ENCODE measurements at regions not wholly inside any gene's neighbourhood (a gene's known extent, or its start where the extent isn't known, plus 50 kb on each side); places are given as distances from the start of the nearest gene placed in this dataset.
A peak's percentile ranks its signal among the peaks of the same experiment; 100 is the strongest.

DNA sequence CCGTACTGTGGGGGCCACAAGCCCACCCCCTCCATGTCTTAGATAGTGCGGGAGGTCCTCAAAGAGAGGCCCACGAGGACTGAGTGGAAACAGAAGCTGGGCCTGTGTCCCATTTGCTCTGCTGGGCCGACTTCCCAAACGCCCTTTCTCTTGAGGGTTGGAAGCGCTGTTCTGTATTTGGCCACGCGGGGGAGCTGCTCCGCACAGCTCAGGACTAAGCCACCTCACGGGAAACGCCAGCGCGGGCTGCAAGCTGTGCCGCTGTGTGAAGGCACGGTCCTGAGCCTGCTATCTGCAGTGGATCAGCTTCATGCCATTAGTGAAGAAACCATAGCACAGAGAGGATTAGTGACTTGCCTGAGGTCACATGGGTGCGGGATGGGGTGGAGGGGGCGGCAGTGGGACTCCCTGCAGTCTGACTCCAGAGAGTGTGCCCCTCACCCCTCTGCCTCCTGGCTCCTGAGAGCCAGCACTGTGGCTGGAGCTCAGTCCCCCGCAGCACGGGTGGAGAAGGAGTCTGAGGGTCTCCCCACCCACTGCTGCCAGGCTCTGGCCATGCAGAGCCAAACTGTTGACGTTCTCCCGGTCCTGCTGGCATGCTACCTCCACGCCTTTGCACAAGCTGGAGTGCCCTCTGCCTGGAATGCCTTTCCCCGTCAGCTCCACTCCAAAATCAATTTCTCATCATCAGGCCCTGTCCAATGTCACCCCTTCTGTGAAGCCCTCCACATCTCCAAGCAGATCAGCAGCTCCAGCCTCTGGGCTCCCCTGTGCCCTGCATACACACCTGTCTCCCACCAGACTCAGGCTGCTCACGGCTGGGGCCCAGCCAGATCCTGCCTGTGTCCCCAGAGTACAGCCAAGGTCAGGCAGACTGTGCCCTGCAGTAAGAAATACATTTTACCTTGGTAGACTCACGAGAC, 51.5 kb upstream of the LRRC32 start:
- DNase-seq (ENCODE audit: extremely low read depth, low read depth): peak; percentile 56
- TF ChIP-seq, protein P1, sequence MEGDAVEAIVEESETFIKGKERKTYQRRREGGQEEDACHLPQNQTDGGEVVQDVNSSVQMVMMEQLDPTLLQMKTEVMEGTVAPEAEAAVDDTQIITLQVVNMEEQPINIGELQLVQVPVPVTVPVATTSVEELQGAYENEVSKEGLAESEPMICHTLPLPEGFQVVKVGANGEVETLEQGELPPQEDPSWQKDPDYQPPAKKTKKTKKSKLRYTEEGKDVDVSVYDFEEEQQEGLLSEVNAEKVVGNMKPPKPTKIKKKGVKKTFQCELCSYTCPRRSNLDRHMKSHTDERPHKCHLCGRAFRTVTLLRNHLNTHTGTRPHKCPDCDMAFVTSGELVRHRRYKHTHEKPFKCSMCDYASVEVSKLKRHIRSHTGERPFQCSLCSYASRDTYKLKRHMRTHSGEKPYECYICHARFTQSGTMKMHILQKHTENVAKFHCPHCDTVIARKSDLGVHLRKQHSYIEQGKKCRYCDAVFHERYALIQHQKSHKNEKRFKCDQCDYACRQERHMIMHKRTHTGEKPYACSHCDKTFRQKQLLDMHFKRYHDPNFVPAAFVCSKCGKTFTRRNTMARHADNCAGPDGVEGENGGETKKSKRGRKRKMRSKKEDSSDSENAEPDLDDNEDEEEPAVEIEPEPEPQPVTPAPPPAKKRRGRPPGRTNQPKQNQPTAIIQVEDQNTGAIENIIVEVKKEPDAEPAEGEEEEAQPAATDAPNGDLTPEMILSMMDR (IDR thresholded peaks at IDR 0.05; ENCODE audit: low read depth, low read length): peak; percentile 95

DNA sequence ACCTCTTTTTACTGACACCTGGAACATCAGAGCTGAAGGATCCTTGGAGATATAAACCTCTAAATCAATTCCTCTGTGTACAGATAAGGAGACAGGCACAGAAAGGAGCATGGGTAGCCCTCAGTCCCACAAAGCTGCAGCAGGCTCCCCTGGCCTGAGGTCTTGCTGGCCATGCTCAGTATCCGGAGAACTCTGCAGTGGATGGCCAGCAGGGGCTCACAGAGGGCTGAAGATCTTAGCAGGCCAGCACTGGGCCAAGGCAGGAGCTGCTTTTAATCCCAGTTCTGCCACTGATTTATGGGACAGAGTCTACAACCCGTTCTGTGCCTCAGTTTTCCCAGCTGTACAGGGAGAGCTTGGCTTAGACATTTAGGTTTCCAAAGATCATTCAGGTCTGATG, 52.6 kb upstream of the LRRC32 start:
- no peak for DNase-seq (ENCODE audit: extremely low read depth, low read depth)
- TF ChIP-seq, protein P1 (IDR thresholded peaks at IDR 0.05; ENCODE audit: low read depth, low read length): no peak

DNA sequence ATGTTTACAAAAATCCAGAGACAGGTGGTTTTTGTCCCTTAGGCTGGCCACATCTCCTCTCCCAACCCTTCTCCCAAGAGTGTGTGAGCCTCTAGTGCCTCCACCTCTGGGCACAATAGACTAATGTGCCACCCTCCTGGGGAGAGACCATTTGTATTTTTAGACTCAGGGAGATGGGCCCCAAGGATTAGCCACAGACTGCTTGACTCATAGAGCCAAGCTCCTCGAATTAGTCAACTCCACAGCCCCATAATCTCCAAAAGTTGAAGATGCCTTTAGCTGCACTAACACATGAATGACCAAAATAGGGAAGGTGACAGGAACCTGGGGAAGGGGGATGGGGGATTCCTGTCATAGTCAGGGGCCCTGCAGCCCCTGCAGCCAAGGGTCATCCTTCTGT, 53.0 kb upstream of the LRRC32 start:
- TF ChIP-seq, protein P1 (IDR thresholded peaks at IDR 0.05; ENCODE audit: low read depth, low read length): no peak
- no peak for DNase-seq (ENCODE audit: extremely low read depth, low read depth)

DNA sequence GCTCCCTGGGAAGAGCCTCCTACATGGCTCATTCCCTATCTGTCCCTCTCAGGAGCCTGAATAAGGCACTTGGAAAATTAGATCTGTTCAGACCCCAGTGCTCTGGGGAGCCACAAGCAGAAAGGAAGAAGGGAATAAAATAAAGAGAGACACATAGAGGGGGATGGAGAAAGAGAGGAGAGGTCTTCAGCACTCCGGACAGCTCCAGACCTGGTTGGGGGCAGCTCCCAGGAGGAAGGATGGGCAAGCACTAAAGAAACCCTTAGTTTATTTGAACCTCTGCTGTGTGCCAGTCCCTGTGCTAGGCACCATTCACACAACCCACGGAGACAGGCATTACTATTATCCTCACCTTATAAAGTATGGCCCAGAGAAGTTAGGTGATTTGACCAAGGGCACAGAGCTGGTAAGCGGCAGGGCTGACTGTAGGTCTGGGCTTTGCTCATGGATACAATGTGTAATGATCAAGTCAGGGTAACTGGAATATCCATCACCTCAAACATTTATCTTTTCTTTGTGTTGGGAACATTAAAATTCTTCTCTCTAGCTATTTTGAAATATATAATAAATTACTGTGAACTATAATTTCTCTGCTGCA, 53.7 kb upstream of the LRRC32 start:
- TF ChIP-seq, protein P1 (IDR thresholded peaks at IDR 0.05; ENCODE audit: low read depth, low read length): no peak
- no peak for DNase-seq (ENCODE audit: extremely low read depth, low read depth)

DNA sequence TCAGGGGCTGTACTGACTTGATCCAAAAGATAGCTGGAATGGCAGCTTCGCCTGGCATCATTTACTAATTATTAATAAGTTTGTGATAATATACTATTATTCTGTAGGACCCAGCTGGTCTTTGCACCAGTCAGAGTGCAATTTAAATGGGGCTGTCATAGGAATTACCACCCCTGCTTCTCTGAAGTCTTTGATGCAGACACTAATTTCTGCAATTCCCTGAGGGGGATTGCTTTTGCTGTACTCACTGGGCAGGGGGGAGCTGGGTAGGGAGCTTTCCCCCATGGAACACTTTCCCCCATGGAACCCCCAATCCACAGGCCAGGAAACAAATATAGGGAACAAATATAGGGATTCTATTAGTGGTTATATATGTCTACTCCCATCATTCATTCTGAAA, 54.9 kb upstream of the TSKU start:
- DNase-seq (ENCODE audit: extremely low read depth, low read depth): no peak
- TF ChIP-seq, protein P1 (IDR thresholded peaks at IDR 0.05; ENCODE audit: low read depth, low read length): no peak

DNA sequence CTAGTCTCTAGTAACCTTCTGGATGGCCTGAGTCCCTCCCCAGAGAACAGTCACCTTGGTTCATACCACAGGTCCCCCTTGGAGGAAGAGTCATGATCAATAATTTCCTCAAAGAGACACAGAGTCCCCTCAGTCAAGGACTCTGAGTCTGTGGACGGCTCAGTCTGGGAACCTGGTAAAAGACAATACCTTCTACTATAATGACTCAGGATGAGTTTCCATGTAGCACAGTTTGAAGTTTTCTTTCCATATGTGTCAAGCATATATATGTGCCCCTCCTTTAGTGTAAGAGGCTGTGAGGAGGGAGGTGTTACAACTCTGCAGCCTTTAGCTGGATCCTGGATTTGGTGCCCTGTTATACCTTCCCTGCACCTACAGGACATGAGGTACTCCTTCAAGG, 54.4 kb upstream of the TSKU start:
- TF ChIP-seq, protein P1 (IDR thresholded peaks at IDR 0.05; ENCODE audit: low read depth, low read length): no peak
- no peak for DNase-seq (ENCODE audit: extremely low read depth, low read depth)

DNA sequence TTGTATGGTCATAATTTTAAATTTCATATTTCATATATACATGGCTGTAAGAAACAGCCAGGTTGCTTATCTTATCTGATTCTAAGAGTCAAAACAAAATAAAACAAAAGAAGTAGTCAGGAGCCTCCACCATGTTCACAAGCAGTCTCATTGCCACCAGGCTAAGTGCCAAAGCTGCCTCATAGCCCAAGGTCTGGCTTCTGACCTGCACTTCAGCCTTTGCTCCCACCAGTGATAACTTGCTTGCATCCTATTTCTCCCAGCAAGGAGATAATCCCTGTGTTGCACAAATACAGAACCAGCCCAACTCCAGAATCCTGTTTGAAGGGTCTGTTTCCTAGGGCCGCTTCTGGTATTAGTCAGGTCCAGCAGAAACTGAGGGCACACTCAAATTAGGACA, 53.9 kb upstream of the TSKU start:
- DNase-seq (ENCODE audit: extremely low read depth, low read depth): no peak

More for the DNA sequence above, 53.9 kb upstream of the TSKU start:
- TF ChIP-seq, protein P1 (IDR thresholded peaks at IDR 0.05; ENCODE audit: low read depth, low read length): no peak
